Skeletal muscle satellite cell (primary cell): ENCODE measurements at regions not wholly inside any gene's neighbourhood (a gene's known extent, or its start where the extent isn't known, plus 50 kb on each side); places are given as distances from the start of the nearest gene placed in this dataset.
"Not testable (repeated sequence)": the region's sequence is repeated elsewhere in the genome, so short reads cannot be mapped to it uniquely, and the experiment has no call there.

ENCODE experiments used
- H3K27me3 ChIP-seq: 2 replicates; pipeline ENCODE4 v1.7.0; 2013; ENCODE audit warnings: low read length; ENCODE audit not compliant: control insufficient read depth, insufficient read depth
- H3K36me3 ChIP-seq: 2 replicates; pipeline ENCODE4 v1.7.0; 2013; ENCODE audit warnings: mild to moderate bottlenecking, control low read depth, low read length; ENCODE audit not compliant: insufficient read depth
- H3K4me1 ChIP-seq: 2 replicates; pipeline ENCODE4 v1.7.0; 2013; ENCODE audit warnings: low read length; ENCODE audit not compliant: control insufficient read depth, insufficient read depth
- H3K4me2 ChIP-seq: 2 replicates; pipeline ENCODE4 v1.7.0; 2013; ENCODE audit warnings: mild to moderate bottlenecking, low read length
- H3K4me3 ChIP-seq: 2 replicates; pipeline ENCODE4 v1.7.0; 2013; ENCODE audit warnings: low read length
- H3K9ac ChIP-seq: 2 replicates; pipeline ENCODE4 v1.7.0; 2013; ENCODE audit warnings: mild to moderate bottlenecking, low read depth, low read length, moderate library complexity
- H3K9me3 ChIP-seq: replicated peaks from 2 replicates; pipeline ENCODE4 v1.7.0; 2013; ENCODE audit warnings: mild to moderate bottlenecking, control low read depth, low read length

DNA sequence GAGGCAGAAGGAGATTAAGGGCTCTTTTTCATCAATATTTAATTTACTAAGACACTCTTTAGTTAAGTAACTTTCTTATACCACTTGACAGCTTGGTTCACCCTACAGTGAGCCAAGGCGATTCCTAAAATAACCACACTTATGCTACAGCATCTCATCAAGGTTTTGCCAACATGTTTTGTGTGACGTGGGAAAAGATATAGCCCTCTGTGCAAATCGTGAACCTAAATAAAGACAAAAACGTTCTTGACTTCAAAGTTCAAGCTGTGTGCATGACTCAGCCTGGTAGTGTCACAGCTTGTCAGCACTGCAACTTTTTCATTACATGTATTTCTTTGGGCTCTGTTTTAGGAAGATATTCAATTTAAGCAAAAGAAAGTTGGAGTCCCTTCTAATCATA lies 297.0 kb upstream of the EPHA3 start:
- peak overlapping the region; percentile 34 for H3K4me2 ChIP-seq
- H3K4me3 ChIP-seq, result no peak overlapping the region
- H3K9me3 ChIP-seq, result no peaks in the 10 kb centered on the region
- no peaks in the 10 kb centered on the region for H3K36me3 ChIP-seq
- H3K4me1 ChIP-seq, result peaks cover 28% of the 10 kb centered on the region
- peak overlapping the region; percentile 33 for H3K9ac ChIP-seq
- H3K27me3 ChIP-seq, result no peaks in the 10 kb centered on the region

DNA sequence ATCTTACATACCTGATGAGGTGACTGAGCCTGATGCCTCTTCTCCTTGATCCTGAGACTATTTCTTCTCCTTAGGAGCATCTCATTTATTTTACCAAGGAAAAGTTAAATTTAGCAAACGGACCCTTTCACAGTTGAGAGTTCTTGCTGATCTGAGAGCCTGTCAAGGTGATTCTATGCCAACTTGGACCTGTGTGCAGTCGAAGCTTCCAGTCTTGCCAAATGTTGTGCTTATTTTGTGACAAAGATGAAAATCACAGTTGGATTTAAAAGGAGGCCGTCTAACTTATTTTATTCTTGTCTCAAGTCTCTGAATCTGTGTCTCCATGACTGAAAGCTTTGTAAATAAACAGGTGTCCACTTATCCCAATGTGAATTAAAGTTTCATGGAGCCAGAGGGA lies 296.3 kb upstream of the EPHA3 start:
- Histone ChIP-seq H3K27me3 (no peaks in the 10 kb centered on the region), H3K4me1 (peaks cover 28% of the 10 kb centered on the region), H3K9me3 (no peaks in the 10 kb centered on the region), H3K4me2 (no peak overlapping the region), H3K9ac (no peak overlapping the region), H3K36me3 (no peaks in the 10 kb centered on the region), H3K4me3 (no peak overlapping the region)

DNA sequence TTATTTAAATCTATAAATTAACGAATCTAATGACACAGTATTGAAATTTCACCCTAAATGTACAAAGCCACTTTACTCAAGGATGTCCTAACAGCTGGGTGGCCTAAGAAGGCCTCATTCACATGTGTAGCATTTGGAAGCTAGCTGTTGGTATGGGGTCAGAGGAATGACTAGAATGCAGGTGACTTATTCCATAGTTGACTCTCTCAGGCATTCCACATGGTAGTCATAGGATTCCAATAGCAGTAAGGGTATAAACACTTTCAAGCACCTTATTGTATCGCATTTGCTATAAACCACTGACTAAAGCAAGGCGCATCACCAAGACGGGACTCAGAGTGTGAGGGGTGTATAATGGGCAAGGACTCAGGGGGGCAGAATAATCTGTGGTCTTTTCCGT lies 294.8 kb upstream of the EPHA3 start:
- no peak overlapping the region for H3K4me2 ChIP-seq
- no peak overlapping the region for H3K9ac ChIP-seq
- no peaks in the 10 kb centered on the region for H3K36me3 ChIP-seq
- H3K9me3 ChIP-seq, result no peaks in the 10 kb centered on the region
- H3K4me3 ChIP-seq, result no peak overlapping the region
- H3K4me1 ChIP-seq, result peaks cover 23% of the 10 kb centered on the region
- H3K27me3 ChIP-seq, result no peaks in the 10 kb centered on the region

DNA sequence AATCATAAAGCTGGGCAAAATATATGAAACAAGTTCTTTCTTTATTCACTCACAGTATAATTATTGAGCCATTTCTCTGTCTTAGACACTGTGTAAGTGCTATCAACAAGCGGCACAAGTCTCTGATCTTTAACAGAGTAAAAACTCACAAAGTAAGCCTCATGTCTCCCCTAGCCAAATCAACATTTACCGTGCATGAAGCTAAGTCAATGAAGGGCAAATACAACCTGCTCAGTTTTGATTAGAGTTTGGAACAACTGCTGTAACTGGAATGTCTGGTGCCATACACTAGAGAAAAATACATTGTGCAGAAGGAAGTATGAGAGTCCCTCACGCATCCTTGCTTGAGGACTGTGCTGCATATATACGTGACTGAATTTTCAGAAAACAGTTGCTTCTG lies 291.0 kb upstream of the EPHA3 start:
- no peak overlapping the region for H3K4me2 ChIP-seq
- no peaks in the 10 kb centered on the region for H3K36me3 ChIP-seq
- H3K4me3 ChIP-seq, result no peak overlapping the region
- no peak overlapping the region for H3K9ac ChIP-seq
- H3K4me1 ChIP-seq, result no peaks in the 10 kb centered on the region
- no peaks in the 10 kb centered on the region for H3K27me3 ChIP-seq
- H3K9me3 ChIP-seq, result no peaks in the 10 kb centered on the region

DNA sequence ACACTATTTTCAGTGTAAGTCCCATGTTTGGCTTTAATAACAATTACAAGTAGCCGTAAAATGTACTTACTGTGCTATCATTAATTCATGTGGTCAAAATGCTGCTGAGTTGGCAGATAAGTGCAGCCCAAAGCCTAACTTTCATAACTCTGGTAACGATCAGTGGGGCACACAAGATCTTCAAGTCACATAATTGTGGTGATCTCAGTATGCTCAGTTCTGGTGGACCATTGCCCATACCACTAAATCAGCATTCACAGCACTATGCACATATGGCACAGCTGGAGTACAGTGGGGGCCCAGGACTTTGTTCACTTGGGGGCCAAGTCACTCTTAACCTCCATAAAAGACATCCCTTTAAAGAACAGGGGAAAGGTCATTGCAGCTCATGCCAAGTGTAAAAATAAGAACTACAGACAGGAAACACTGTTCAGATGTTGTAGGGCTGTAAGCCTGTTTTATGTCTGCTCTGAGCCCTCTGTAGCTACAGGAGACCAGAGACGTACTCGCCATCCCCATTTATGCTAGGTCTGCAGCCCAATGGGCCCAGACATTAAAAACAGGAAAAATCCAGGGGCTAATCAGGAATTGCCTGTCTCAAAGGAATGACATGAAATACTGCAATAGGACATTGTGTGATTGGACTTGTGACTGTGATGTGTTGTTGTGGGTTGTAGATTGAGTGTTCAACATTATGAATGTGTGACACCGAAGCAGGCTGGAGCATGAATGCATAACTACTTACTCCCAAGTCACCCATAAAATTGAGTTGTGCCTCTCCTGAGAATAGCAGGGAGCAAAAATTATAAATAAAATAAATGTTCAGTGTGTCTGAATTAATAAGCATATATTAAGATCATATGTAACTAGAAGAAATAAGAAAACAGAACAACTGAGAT lies 282.5 kb upstream of the EPHA3 start:
- H3K4me3 ChIP-seq, result no peak overlapping the region
- no peaks in the 10 kb centered on the region for H3K4me1 ChIP-seq
- H3K9me3 ChIP-seq, result no peaks in the 10 kb centered on the region
- H3K36me3 ChIP-seq, result no peaks in the 10 kb centered on the region
- H3K27me3 ChIP-seq, result no peaks in the 10 kb centered on the region
- H3K4me2 ChIP-seq, result no peak overlapping the region
- no peak overlapping the region for H3K9ac ChIP-seq

DNA sequence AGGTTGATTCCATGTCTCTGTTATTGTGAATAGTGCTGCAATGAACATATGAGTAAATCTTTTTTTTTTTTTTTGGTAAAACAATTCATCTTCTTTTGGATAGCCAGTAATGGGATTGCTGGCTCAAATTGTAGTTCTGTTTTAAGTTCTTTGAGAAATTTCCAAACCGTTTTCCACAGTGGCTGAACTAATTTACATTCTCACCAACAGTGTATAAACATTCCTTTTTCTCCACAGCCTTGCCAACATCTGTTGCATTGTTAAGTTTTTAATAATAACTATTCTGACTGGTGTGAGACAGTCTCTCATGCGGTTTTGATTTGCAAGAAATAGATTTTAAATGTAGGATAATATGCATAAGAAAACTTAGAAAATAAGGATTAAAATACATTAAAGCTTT lies 279.0 kb upstream of the EPHA3 start:
- H3K4me3 ChIP-seq, result no peak overlapping the region
- H3K4me1 ChIP-seq, result no peaks in the 10 kb centered on the region
- H3K36me3 ChIP-seq, result no peaks in the 10 kb centered on the region
- no peak overlapping the region for H3K4me2 ChIP-seq
- no peaks in the 10 kb centered on the region for H3K27me3 ChIP-seq
- H3K9me3 ChIP-seq, result no peaks in the 10 kb centered on the region
- no peak overlapping the region for H3K9ac ChIP-seq

DNA sequence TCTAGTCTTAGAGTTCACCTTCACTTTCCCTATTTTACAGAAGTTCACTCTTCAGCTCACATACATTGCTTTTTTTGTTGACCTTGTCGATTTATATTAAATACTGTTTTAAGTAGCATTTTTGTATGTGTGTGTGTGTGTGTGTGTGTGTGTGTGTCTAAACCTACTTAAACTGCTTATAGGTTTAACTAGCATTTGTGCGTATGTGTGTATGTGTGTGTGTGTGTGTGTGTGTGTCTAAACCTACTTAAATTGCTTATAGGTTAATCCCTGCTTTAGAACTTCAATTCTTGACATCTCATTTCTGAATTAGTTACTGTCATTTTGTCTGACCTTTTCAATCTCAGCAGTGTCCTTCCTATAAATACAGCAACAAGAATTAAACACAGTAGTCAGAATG lies 254.8 kb upstream of the EPHA3 start:
- no peak overlapping the region for H3K9ac ChIP-seq

DNA sequence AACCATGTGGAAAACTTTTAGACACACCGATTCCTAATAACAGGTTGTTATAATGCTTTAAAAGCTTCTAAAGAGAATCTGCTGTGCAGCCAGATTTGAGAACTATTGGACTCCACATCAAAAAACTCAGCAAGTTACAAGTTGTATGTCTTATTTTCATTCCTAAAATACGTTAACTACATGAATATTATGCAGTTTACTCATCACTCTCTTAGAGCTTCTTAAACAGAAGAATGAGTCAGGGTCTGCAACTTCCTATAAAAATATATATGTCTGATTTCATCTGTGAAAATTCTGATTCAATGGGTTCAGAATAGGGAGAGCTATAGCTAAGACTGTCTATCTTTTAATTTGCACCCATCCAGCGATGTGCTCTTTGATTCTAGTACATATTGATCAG lies 244.2 kb upstream of the EPHA3 start:
- no peaks in the 10 kb centered on the region for H3K36me3 ChIP-seq
- H3K4me2 ChIP-seq, result no peak overlapping the region
- H3K9me3 ChIP-seq, result no peaks in the 10 kb centered on the region
- H3K4me1 ChIP-seq, result peaks cover 3% of the 10 kb centered on the region
- H3K9ac ChIP-seq, result no peak overlapping the region
- H3K4me3 ChIP-seq, result no peak overlapping the region
- H3K27me3 ChIP-seq, result no peaks in the 10 kb centered on the region

More for the DNA sequence above, 254.8 kb upstream of the EPHA3 start:
- Histone ChIP-seq H3K4me2 (no peak overlapping the region), H3K9me3 (no peaks in the 10 kb centered on the region), H3K4me3 (no peak overlapping the region), H3K36me3 (no peaks in the 10 kb centered on the region), H3K27me3 (no peaks in the 10 kb centered on the region), H3K4me1 (no peaks in the 10 kb centered on the region)

DNA sequence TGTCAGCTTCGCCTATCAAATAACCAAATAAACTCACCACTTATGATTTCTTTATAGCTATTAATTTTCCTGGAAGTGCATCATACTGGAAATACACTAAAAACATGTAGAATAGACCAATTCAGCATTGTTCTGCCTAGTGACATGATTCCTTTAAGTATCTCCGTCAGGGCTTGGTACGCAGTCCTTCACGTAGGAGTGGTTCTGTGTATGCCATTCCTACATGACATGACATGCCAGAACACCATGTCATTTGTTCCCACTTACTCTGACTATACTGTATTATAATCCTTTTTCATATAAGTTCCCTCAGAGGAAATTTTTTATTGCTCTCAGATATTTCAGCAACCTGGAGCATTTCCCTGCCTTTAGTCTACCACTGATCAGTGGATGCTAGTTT lies 230.7 kb upstream of the EPHA3 start:
- Histone ChIP-seq H3K36me3 (no peaks in the 10 kb centered on the region), H3K9ac (no peak overlapping the region), H3K4me1 (no peaks in the 10 kb centered on the region), H3K27me3 (no peaks in the 10 kb centered on the region), H3K4me3 (no peak overlapping the region), H3K4me2 (no peak overlapping the region), H3K9me3 (no peaks in the 10 kb centered on the region)

DNA sequence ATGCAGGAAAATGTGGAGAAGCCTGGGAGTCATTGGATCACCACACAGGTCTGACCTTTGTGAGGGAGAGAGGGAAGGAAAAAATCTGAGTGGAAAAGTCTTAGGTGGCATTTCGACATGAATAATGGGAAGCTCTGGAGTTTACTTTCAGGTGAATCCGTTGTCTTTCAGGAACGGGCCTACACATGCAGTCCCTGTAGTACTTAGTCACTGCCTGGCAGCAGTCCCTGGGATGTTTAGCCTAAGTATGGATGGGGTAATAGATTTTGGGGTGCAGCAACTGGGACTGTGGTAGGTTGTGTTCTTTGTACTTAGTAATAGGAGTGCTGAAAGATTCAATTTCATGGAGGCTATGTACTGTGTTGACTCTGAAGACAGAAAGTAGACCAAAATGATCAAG lies 227.5 kb upstream of the EPHA3 start:
- Histone ChIP-seq H3K9me3 (no peaks in the 10 kb centered on the region), H3K4me3 (no peak overlapping the region), H3K4me2 (no peak overlapping the region), H3K9ac (no peak overlapping the region), H3K27me3 (no peaks in the 10 kb centered on the region), H3K36me3 (no peaks in the 10 kb centered on the region), H3K4me1 (no peaks in the 10 kb centered on the region)

DNA sequence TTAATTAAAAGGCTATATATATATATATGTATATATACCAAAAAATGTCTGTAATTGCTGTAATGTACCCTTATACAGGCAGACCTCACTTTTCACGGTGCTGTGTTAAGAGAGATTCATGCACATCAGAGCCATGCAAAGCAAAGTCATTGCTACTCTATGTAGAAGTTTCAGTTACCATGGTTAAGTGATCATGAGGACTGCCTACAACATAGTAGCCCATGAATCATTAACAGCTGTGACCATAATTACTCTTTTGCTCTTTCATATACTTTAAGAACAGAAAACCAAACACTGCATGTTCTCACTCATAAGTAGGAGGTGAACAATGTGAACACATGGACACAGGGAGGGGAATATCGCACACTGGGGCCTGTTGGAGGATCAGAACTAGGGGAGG lies 225.3 kb upstream of the EPHA3 start:
- no peak overlapping the region for H3K4me3 ChIP-seq
- H3K9ac ChIP-seq, result no peak overlapping the region
- H3K4me1 ChIP-seq, result no peaks in the 10 kb centered on the region
- H3K4me2 ChIP-seq, result no peak overlapping the region
- no peaks in the 10 kb centered on the region for H3K9me3 ChIP-seq
- H3K36me3 ChIP-seq, result no peaks in the 10 kb centered on the region
- H3K27me3 ChIP-seq, result no peaks in the 10 kb centered on the region

DNA sequence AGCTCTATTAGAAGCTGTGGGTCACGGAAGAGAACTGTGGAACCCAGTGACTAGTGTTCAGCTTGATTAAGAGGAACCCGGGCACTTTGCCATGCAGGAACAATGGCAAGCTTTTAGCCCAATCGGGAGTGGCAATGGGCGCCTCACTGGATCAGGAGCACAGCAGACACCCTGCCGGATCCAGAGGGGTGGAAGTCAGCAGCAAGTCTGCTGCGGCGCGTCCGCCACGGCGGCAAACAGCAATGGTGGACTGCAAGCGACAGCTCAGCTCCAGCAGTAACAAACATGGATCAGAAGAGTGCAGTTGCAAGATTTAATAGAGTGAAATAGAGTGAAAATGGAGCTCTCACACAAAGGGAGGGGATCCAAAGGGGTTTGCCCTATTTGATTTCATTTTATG lies 220.8 kb upstream of the EPHA3 start:
- not testable (repeated sequence) for H3K4me3 ChIP-seq, H3K27me3 ChIP-seq, H3K36me3 ChIP-seq, H3K9ac ChIP-seq, H3K4me2 ChIP-seq, H3K9me3 ChIP-seq, H3K4me1 ChIP-seq
